HG02610 (cell line): ENCODE measurements at regions not wholly inside any gene's neighbourhood (a gene's known extent, or its start where the extent isn't known, plus 50 kb on each side); places are given as distances from the start of the nearest gene placed in this dataset.
"Not testable (repeated sequence)": the region's sequence is repeated elsewhere in the genome, so short reads cannot be mapped to it uniquely, and the experiment has no call there.

Experiments used
- ATAC-seq: cut with Tn5 transposase; IDR thresholded peaks from one replicate; pipeline ENCODE4 v1.9.1; 2021; ENCODE audit warnings: mild to moderate bottlenecking, moderate library complexity; ENCODE audit not compliant: unreplicated experiment

DNA sequence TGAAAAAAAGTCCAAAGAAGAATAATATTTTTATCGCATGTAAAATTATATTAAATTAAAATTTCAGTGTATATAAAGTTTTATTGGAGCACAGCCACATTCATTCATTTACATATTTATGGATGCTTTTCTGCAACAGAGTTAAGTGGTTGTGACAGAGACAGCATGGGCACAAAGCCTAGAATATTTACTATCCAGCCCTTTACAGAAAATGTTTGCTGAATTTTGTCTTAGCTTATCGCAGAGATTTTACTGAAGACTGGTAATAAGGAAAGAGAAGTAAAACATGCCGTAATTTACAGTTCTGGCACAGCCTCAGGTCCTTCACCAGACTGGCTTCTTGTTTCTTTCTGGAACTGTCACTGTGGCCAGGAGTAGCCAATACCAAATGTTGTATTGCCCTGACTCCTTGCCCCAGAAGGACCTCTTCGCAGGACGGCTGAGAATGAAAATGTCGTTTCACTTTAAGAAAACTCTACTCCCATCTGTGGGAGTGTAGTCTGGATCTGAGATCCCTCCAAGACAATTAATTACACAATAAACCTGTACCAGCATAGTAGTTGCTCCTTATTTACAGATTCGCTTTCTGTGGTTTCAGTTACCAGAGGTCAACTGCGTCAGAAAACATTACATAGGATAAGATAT is 94.9 kb upstream of the GOT2 start:
- ATAC-seq: no peak

DNA sequence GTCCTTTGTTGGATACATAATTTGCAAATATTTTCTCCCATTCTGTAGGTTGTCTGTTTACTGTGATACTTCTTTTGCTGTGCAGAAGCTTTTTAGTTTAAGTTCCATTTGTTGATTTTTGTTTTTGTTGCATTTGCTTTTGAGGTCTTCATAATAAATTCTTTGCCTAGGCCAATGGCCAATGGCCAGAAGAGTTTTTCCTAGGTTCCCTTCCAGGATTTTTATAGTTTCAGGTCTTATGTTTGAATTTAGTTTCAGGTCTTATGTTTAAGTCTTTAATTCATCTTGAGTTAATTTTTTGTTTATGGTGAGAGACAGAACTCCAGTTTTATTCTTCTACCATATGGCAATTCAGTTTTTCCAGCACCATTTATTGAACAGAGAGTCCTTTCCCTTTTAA is 90.1 kb upstream of the GOT2 start:
- ATAC-seq: no peak

DNA sequence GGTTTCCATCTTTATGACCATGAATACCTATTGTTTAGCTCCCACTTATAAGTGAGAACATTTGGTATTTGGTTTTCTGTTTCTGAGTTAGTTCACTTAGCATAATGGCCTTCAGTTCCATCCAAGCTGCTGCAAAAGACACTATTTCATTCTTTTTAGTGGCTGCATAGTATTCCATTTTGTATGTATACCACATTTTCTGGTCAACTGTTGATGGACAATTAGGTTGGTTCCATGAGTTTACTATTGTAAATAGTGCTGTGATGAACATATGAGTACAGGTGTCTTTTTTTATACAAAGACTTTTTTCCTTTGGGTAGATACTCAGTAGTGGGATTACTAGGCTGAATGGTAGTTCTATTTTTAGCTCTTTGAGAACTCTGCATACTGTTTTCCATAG is 87.8 kb upstream of the GOT2 start:
- ATAC-seq: no peak

DNA sequence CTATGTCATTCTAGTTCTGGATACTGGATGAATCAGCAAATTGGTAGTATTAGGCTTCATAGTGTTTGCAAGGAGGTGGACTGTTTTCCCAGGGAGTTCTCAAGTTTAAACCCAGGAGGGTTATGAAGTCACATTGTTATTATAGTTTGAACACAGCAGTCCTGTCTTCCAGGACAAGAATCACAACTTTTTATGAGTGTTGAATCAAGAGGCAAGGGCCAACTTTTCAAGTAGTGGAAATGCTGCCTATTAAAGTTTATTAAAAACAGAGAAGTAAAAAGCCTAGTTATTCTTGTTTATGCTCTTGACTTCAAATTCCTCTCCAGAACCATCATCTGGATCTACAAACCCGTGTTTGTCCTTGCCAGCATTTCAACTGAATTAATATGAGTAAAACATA is 86.3 kb upstream of the GOT2 start:
- ATAC-seq: no peak

DNA sequence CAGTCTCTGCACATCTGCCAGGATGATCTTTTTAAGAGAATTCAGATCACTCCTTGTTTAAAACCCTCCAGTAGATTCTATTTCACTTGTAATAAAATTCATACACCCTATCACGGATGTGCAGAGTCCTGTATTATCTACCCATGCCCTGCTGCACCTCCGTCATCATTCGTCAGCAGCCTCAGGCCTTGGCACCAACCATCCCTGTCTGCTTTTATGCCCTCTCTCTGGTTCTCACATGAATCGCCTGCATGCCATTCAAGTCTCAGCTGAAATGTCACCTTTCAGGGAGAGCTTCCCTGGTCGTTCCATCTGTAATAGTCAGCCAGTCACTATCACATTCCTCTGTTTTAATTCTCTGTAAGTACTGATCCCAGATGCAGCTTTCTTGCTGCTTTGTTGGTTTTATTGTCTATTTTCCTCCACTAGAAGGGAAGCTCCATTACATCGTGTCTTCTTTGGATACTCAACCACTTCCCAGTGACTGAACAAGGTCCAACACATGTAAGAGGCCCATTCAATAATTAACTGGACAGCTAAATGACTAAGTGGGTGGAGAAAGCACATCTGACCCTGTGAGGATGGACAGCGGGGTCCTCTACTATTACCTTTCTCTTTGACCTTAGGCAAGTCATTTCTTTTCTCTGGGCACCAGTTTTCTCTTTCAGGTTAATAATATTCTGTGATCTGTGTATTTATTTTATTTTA is 81.2 kb upstream of the GOT2 start:
- ATAC-seq: no peak

DNA sequence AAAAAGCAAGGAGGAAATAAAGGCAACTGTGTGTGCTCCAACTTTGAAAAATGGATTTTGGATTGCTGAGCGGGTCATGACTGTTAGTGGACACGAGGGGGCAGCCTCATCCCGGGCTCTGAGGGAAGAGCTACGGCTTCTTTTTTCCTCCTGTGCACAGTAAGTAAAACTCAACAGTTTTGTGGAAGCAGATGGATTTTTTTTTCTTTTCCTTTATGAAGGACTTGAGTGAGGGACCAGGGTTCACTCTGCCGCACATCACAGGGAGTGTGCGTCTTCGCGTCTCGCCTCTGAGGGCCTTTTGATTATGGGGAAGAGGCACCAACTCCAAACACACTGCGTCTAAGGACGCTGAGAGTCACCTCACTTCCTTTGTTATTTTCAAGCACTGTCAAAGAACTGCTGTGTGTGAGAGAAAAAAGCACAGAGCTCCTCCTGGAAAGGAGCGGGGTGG is 80.3 kb upstream of the GOT2 start:
- peak; percentile 78 for ATAC-seq

DNA sequence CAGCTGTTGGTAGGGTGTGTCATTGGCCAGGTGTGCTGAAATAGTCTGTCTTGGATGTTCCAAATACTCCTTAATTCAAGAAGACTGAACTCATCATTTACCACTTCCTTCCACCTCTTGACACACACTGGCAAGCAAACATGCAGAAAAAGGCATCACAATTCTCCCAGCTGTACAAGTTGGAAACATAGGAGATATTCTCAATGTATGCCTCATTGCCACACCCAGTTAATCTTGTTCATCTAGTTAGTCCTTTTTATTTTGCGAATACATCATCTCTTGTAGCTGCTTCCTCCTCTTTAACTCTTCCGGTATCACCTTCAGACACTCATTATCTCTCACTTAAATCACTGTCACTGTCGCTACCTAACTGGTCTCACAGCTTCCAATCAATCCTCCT is 75.1 kb upstream of the GOT2 start:
- ATAC-seq: no peak

DNA sequence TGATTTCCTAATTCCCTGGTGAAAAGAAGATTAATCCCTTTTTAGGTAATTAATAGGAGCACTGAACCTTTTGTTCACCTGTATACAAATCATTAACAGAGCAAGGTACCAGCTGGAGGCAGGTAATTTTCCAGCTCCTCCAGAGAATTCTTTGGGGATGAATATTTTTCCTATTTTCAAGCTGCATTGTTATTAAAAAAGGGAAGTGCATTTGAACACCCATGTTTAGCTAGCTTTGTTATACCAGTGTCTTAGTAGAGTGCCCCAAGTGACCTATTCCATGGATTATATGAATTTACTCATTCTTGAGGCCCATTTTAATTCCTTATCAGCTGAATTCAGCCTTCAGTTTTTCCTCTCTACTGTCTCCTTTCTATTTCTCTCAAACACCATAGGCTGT is 73.2 kb upstream of the GOT2 start:
- ATAC-seq: no peak

DNA sequence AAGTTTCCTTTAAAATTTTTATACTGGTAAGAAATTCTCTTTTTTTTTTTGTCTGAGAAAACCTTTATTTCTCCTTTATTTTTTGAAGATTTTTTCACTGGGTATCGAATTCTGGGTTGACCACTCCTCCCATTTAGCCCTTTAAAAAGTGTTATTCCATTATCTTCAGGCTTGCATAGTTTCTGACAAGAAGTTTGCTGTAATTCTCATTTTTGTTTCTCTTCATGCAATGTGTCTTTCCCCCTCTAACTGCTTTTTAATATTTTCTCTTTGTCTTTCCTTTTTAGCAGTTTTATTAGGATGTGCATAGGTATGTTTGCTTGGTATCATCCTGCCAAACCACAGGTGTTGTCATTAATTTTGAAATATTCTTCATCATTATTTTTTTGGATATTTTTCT is 67.7 kb upstream of the GOT2 start:
- ATAC-seq: no peak

DNA sequence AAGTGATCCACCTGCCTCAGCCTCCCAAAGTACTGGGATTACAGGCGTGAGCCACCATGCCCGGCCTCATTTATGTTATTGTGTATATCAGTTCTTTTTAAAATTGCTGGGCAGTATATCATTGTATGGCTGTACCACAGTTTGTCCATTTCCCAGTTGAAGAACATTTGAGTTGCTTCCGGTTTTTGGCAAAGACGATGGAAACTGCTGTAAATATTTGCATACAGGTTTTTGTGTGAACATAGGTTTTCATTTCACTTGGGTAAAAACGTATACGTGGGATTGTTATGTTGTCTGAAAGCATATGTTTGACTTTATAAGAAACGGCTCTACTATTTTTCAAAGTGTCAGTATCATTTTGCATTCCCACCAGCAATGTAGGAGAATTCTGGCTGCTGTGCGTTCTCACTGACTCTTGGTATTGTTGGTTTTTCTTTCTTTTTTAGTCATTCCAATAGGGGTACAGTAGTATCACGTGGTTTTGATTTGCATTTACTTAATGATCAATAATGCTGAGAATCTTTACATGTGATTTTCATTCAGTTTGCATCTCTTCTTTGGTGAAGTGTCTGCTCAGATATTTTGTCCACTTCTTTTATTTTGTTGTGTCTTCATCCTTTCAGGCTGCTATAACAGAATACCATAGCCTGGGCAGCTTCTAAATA is 63.2 kb upstream of the GOT2 start:
- no peak for ATAC-seq

DNA sequence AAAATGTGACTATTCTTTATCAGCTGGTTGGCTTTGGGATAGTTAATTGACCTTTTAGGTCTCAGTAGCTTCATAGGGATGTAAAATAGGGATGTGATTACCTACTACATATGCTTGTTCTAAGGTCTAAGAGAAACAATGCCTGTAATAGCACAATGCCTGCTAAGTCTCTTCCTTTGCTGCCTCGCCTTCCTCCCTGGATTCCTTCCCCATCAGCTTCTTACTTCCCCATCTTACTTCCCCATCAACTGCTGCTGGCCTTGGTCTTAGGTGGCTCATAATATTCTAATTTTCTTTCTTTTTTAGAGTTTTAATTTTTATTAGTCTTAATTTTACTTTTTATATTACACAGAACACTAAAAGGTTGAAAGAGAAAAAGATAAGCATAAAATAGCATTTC is 59.2 kb upstream of the GOT2 start:
- ATAC-seq: no peak

DNA sequence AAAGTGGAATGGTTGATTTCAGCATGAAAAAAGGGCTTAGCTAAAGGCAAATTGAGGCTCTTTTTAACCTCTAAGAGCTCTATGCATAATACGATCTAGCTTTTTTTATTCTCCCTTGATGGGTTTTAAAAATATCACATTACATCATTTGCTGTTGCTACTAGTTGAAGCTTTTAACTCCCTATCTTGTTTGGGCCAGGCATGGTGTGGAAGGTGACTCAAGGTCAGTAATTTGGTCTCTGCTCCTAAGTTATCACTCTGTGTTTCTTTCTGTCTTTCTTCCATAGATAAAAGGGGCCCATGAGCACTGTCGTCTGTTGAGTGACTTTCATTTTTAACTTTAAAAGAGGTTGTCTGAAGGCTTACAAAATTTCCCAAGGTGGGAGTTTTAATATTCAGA is 58.1 kb upstream of the GOT2 start:
- no peak for ATAC-seq

DNA sequence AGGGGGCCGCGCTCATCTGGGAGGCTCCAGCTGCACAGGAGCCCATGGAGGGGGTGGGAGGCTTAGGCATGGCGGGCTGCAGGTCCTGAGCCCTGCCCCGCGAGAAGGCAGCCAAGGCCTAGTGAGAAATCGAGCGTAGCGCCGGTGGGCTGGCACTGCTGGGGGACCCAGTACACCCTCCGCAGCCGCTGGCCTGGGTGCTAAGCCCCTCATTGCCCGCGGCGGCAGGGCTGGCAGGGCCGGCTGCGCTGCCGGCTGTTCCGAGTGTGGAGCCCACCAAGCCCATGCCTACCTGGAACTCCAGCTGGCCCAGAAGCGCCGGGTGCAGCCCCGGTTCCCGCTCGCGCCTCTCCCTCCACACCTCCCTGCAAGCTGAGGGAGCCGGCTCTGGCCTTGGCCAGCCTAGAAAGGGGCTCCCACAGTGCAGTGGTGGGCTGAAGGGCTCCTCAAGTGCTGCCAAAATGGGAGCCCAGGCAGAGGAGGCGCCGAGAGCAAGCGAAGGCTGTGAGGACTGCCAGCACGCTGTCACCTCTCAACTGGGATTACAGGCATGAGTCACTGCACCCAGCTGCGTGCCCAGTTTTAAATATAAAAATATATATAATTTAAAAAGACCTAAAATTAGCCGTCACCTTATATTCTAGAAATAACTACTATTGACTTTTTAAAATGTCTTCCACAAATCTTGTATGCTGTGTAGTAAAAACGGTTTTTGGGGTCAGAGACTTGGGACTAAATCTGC is 56.9 kb upstream of the GOT2 start:
- ATAC-seq: not testable (repeated sequence)

DNA sequence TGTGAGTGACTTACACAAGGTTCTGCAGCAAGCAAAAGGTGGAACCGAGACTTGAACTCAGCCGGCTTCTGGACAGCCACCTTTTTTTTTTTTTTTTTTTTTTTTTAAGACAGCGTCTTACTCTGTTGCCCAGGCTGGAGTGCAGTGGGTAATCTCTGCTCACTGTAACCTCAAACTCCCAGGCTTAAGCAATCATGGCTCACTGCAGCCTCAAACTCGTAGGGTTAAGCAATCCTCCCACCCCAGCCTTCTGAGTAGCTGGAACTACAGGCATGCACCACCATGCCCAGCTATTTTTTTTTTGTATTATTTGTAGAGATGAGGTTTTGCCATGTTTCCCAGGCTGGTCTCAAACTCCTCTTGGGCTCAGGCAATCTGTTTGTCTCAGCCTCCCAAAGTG is 55.2 kb upstream of the GOT2 start:
- ATAC-seq: no peak
